ENCODE measurements at regions not wholly inside any gene's neighbourhood (a gene's known extent, or its start where the extent isn't known, plus 50 kb on each side); places are given as distances from the start of the nearest gene placed in this dataset.

DNA sequence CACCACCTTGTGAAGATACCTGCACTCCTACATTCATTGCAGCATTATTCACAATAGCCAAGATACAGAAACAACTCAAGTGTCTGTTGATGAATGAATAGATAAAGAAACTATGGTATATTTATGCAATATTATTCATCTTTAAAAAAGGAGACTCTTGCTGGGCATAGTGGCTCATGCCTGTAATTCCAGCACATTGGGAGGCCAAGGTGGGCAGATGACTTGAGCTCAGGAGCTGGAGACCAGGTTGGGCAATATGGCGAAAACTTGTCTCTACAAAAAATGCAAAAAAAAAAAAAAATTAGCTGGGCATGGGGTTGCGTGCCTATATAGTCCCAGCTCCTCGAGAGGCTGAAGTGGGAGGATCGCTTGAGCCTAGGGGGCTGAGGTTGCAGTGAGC lies 119.8 kb downstream of the GJA1 start:
- TF ChIP-seq, protein P1, sequence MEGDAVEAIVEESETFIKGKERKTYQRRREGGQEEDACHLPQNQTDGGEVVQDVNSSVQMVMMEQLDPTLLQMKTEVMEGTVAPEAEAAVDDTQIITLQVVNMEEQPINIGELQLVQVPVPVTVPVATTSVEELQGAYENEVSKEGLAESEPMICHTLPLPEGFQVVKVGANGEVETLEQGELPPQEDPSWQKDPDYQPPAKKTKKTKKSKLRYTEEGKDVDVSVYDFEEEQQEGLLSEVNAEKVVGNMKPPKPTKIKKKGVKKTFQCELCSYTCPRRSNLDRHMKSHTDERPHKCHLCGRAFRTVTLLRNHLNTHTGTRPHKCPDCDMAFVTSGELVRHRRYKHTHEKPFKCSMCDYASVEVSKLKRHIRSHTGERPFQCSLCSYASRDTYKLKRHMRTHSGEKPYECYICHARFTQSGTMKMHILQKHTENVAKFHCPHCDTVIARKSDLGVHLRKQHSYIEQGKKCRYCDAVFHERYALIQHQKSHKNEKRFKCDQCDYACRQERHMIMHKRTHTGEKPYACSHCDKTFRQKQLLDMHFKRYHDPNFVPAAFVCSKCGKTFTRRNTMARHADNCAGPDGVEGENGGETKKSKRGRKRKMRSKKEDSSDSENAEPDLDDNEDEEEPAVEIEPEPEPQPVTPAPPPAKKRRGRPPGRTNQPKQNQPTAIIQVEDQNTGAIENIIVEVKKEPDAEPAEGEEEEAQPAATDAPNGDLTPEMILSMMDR (IDR thresholded peaks at IDR 0.05) = no peak
- no peak for TF ChIP-seq POLR2AphosphoS5 (IDR thresholded peaks at IDR 0.05; ENCODE audit: insufficient read depth in 1 of 2, low read depth in 1 of 2)

Measured in vagina (tissue), 2 donors.